Ovary (tissue), 3 donors: ENCODE measurements at regions not wholly inside any gene's neighbourhood (a gene's known extent, or its start where the extent isn't known, plus 50 kb on each side); places are given as distances from the start of the nearest gene placed in this dataset.

Experiments
- POLR2A ChIP-seq: fragments of 450-650 bp; IDR thresholded peaks from one replicate; pipeline ENCODE4 v1.6.1; 2017; ENCODE audit warnings: antibody characterized with exemption, mild to moderate bottlenecking, moderate library complexity
- TF ChIP-seq, protein P1 (sequence below), 3 donors: fragments of 450-650 bp in 2 of 3; fragments of 200-600 bp in 1 of 3; IDR thresholded peaks; one replicate each; pipeline versions ENCODE4 v1.5.1 to v1.8.0; 2016 to 2022; ENCODE audit warnings: antibody characterized with exemption in 3 of 3, mild to moderate bottlenecking in 1 of 3
- donor health status: DM: no; HTN: no; CAD: no.

GRCh38 chr2:111710085-111710484 is 173.9 kb downstream of the ANAPC1 start:
- TF ChIP-seq, protein P1, sequence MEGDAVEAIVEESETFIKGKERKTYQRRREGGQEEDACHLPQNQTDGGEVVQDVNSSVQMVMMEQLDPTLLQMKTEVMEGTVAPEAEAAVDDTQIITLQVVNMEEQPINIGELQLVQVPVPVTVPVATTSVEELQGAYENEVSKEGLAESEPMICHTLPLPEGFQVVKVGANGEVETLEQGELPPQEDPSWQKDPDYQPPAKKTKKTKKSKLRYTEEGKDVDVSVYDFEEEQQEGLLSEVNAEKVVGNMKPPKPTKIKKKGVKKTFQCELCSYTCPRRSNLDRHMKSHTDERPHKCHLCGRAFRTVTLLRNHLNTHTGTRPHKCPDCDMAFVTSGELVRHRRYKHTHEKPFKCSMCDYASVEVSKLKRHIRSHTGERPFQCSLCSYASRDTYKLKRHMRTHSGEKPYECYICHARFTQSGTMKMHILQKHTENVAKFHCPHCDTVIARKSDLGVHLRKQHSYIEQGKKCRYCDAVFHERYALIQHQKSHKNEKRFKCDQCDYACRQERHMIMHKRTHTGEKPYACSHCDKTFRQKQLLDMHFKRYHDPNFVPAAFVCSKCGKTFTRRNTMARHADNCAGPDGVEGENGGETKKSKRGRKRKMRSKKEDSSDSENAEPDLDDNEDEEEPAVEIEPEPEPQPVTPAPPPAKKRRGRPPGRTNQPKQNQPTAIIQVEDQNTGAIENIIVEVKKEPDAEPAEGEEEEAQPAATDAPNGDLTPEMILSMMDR (IDR thresholded peaks at IDR 0.05), result no peak
- no peak for TF ChIP-seq POLR2A
